ENCODE measurements at regions not wholly inside any gene's neighbourhood (a gene's known extent, or its start where the extent isn't known, plus 50 kb on each side); places are given as distances from the start of the nearest gene placed in this dataset.

DNA sequence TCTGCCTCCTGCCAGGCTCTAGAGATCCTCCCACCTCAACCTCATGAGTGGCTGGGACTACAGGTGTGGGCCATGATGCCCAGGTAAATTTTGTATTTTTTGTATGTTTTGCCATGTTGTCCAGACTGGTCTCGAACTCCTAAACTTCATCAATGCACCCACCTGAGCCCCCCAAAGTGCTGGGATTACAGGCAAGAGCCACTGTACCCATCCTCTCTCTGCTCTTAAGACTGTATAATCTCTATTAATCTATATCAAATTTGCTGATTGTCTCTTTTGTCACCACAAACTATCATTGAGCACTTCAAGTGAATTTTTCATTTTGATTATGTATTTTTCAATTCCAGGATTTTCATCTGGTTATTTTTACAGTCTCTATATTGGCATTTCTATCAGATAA, 440.3 kb downstream of the NOVA1 start:
- Histone ChIP-seq H3K4me1 (no peaks in the 10 kb centered on the region), H3K9me3 (peaks cover 0 to 13% (median 7%) of the 10 kb centered on the region in 3 donors), H3K4me3 (no peak overlapping the region), H3K36me3 (no peaks in the 10 kb centered on the region), H3K27ac (no peak overlapping the region), H3K27me3 (no peaks in the 10 kb centered on the region)
- intact Hi-C loops (cut with DNase I; ENCODE audit: low total_unique reads) = no loop called here
- TF ChIP-seq, protein P1, sequence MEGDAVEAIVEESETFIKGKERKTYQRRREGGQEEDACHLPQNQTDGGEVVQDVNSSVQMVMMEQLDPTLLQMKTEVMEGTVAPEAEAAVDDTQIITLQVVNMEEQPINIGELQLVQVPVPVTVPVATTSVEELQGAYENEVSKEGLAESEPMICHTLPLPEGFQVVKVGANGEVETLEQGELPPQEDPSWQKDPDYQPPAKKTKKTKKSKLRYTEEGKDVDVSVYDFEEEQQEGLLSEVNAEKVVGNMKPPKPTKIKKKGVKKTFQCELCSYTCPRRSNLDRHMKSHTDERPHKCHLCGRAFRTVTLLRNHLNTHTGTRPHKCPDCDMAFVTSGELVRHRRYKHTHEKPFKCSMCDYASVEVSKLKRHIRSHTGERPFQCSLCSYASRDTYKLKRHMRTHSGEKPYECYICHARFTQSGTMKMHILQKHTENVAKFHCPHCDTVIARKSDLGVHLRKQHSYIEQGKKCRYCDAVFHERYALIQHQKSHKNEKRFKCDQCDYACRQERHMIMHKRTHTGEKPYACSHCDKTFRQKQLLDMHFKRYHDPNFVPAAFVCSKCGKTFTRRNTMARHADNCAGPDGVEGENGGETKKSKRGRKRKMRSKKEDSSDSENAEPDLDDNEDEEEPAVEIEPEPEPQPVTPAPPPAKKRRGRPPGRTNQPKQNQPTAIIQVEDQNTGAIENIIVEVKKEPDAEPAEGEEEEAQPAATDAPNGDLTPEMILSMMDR (IDR thresholded peaks at IDR 0.05) = no peak
- no peak for DNase-seq

GRCh38 chr14:26143057-26143456, 454.8 kb downstream of the NOVA1 start:
- no peaks in the 10 kb centered on the region for H3K27me3 ChIP-seq
- TF ChIP-seq, protein P1 (IDR thresholded peaks at IDR 0.05) = no peak
- no peak overlapping the region for H3K4me3 ChIP-seq
- no peaks in the 10 kb centered on the region for H3K4me1 ChIP-seq
- DNase-seq = no peak
- no peaks in the 10 kb centered on the region for H3K9me3 ChIP-seq
- H3K36me3 ChIP-seq = no peaks in the 10 kb centered on the region
- intact Hi-C loops (cut with DNase I; ENCODE audit: low total_unique reads) = no loop called here
- no peak overlapping the region for H3K27ac ChIP-seq

GRCh38 chr14:26138764-26139445, 458.9 kb downstream of the NOVA1 start:
- no peak overlapping the region for H3K4me3 ChIP-seq
- no peaks in the 10 kb centered on the region for H3K36me3 ChIP-seq
- no peaks in the 10 kb centered on the region for H3K4me1 ChIP-seq
- TF ChIP-seq, protein P1 (IDR thresholded peaks at IDR 0.05) = no peak
- intact Hi-C loops (cut with DNase I; ENCODE audit: low total_unique reads) = no loop called here
- no peaks in the 10 kb centered on the region for H3K27me3 ChIP-seq
- H3K9me3 ChIP-seq = no peaks in the 10 kb centered on the region
- no peak for DNase-seq
- no peak overlapping the region for H3K27ac ChIP-seq

- Histone ChIP-seq H3K4me3 (no peak overlapping the region), H3K27me3 (no peaks in the 10 kb centered on the region), H3K27ac (no peak overlapping the region), H3K4me1 (no peaks in the 10 kb centered on the region), H3K36me3 (no peaks in the 10 kb centered on the region), H3K9me3 (no peaks in the 10 kb centered on the region)
- DNase-seq = no peak
- intact Hi-C loops (cut with DNase I; ENCODE audit: low total_unique reads) = no loop called here
- TF ChIP-seq, protein P1 (IDR thresholded peaks at IDR 0.05) = no peak
These were observed 460.7 kb downstream of the NOVA1 start for GRCh38 chr14:26137161-26137560.

DNA sequence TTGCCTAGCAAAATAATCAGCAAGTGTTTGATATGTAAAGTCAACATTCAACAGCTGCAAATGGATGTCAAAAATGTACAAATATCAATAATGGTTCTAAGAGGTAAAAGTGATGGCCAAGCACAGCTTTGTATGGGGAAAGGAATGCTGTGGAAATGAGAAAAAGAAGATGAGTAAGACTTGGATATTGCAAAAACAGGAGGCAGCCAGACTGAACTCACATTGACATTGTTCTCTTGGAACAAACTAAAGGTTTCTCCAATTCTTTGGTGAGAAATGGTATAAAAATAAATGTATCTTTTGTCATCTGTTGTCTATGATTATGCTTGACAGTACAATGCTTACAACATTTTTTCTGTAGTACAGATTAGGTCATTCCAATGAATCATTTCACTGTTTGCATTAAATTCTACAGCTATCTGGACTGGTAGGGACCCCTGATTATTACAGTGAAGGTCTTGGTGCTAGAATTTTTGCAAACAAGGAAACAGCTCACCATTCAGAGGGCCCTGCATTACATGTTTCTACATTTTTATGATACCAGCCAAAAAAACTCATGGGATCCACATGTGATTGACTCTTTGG, 465.7 kb downstream of the NOVA1 start:
- Histone ChIP-seq H3K27me3 (no peaks in the 10 kb centered on the region), H3K27ac (no peak overlapping the region), H3K4me1 (no peaks in the 10 kb centered on the region), H3K4me3 (no peak overlapping the region), H3K36me3 (no peaks in the 10 kb centered on the region), H3K9me3 (no peaks in the 10 kb centered on the region)
- TF ChIP-seq, protein P1 (IDR thresholded peaks at IDR 0.05) = no peak
- no peak for DNase-seq
- intact Hi-C loops (cut with DNase I; ENCODE audit: low total_unique reads) = no loop called here

Measured in tibial artery (tissue), 4 donors.